Type B pancreatic cell (in vitro differentiated cells): ENCODE measurements at regions not wholly inside any gene's neighbourhood (a gene's known extent, or its start where the extent isn't known, plus 50 kb on each side); places are given as distances from the start of the nearest gene placed in this dataset.

Experiments used
- DNase-seq: peaks from one replicate; pipeline ENCODE4 v3.0.0; 2021; ENCODE audit warnings: mixed read lengths; ENCODE audit not compliant: unreplicated experiment; ENCODE audit errors: extremely low spot score
- H3K27ac Mint-ChIP-seq: 2 replicates; pipeline ENCODE4 v1.8.0; 2021; ENCODE audit warnings: mild to moderate bottlenecking, mixed read lengths
- H3K27me3 Mint-ChIP-seq: 2 replicates; pipeline ENCODE4 v1.8.0; 2021; ENCODE audit warnings: mixed read lengths
- H3K36me3 Mint-ChIP-seq: 2 replicates; pipeline ENCODE4 v1.8.0; 2021; ENCODE audit warnings: mixed read lengths
- H3K4me1 Mint-ChIP-seq: one replicate; pipeline ENCODE4 v1.8.0; 2021; ENCODE audit warnings: mixed read lengths; ENCODE audit not compliant: unreplicated experiment
- H3K4me3 Mint-ChIP-seq: 2 replicates; pipeline ENCODE4 v1.8.0; 2021; ENCODE audit warnings: mild to moderate bottlenecking, mixed read lengths
- H3K9me3 Mint-ChIP-seq: 2 replicates; pipeline ENCODE4 v1.8.0; 2021; ENCODE audit warnings: mixed read lengths
- CTCF ChIP-seq: fragments of 200-600 bp; sonication (generic); conservative IDR thresholded peaks from 2 replicates; pipeline ENCODE4 v1.5.0; 2021; ENCODE audit warnings: antibody characterized with exemption, mild to moderate bottlenecking

DNA sequence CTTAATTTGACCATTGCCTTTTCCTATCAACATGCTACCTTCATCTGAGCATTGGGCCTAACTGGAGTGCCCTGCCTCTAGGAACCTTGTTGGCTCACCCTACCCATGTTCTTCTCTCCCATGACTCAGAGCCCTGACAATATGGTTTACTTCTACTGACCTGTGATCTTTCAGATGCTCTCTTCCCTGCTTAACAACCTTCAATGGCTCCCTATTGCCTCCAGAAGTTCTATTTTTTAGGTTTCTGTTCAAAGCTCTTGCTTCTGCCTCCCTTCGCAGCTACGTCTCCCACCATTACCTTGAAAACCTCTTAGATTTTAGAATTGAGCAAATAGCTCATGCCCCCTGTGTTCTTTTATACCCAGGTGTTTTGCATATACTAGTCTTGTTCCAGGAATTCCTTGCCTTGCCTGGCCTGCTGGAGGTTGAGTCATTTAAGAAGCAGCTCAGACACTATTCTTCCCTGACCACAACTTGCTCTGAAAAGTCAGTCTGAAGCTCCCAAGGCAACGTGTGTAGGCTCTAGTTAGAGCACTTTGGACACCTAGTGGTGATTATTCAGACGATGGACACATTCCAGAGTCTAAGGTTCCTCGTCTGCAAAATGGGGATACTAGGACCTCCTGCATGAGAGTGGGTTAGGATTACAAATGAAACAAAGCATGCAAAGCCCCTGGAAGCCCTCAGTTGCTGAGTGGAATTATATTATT lies 64.4 kb upstream of the EMX2 start:
- Mint-ChIP-seq H3K36me3 (no peaks in the 10 kb centered on the region), H3K4me1 (no peaks in the 10 kb centered on the region), H3K9me3 (peaks cover 3% of the 10 kb centered on the region), H3K27ac (no peak overlapping the region), H3K27me3 (peaks cover 15% of the 10 kb centered on the region), H3K4me3 (no peak overlapping the region)
- TF ChIP-seq CTCF, result peak; percentile 46
- no peak for DNase-seq

DNA sequence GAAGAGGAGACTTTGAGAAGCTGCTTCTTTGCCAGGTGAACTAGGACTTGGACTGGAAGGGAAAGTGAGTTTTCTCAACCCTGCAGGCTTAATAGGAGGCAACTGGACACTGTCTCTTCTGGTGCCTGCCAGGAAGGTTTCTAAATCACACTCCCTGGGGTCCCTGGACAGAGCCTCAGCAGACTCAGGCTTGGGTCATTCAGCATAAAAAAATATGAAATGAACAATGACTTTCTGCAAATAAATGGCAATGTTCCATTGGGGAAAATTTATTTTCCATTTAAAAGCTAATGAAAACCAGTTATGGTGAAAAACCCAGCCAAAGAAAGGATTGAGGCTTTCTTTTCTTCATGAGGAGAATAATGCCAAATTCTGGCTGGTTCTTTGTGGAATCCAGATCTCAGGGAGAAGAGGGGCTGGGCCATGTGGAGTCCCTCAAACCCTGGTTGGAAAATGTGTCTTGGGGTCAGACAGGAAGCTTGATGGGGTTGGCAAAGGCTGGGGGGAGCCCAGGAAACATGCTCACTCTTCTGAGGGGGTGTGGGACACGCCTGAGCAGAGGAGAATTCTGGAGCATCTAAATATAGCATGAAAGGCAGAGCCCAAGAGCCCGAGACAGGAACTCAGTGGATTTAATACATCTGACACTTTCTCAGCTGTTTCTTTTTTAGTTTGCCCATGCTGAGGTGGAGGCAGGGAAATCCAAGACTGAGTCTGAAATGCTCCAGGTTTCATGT lies 65.2 kb upstream of the EMX2 start:
- TF ChIP-seq CTCF, result no peak
- H3K4me1 Mint-ChIP-seq, result no peaks in the 10 kb centered on the region
- peaks cover 3% of the 10 kb centered on the region for H3K9me3 Mint-ChIP-seq
- DNase-seq, result no peak
- no peak overlapping the region for H3K4me3 Mint-ChIP-seq
- H3K27me3 Mint-ChIP-seq, result peaks cover 17% of the 10 kb centered on the region
- H3K27ac Mint-ChIP-seq, result no peak overlapping the region
- H3K36me3 Mint-ChIP-seq, result no peaks in the 10 kb centered on the region

DNA sequence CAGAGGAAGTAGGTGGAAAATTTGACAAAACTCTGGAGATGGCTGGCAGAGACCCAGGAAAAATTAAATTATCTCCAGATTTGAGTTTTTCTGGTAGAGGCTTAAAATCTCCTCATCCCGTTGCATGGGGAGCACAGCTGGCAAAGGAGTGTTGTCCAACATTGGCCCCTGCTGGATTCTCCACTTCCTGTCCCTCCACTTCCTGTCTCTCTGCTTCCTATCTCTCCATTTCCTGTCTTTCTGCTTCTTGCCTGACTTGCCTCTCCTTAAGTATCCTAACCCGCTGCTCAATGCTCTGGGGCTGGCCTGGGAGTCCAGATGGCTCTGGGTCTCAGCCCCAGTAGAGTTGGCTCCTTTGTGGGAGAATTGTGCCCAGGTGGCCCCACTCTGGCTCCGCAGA lies 65.8 kb upstream of the EMX2 start:
- H3K27me3 Mint-ChIP-seq, result peaks cover 21% of the 10 kb centered on the region
- TF ChIP-seq CTCF, result no peak
- H3K27ac Mint-ChIP-seq, result no peak overlapping the region
- H3K36me3 Mint-ChIP-seq, result no peaks in the 10 kb centered on the region
- DNase-seq, result no peak
- no peak overlapping the region for H3K4me3 Mint-ChIP-seq
- peaks cover 3% of the 10 kb centered on the region for H3K9me3 Mint-ChIP-seq
- no peaks in the 10 kb centered on the region for H3K4me1 Mint-ChIP-seq

- no peak for TF ChIP-seq CTCF
- no peak for DNase-seq
- H3K4me3 Mint-ChIP-seq, result no peak overlapping the region
- H3K27ac Mint-ChIP-seq, result no peak overlapping the region
- H3K4me1 Mint-ChIP-seq, result no peaks in the 10 kb centered on the region
- peaks cover 24% of the 10 kb centered on the region for H3K27me3 Mint-ChIP-seq
- peaks cover 3% of the 10 kb centered on the region for H3K9me3 Mint-ChIP-seq
- H3K36me3 Mint-ChIP-seq, result no peaks in the 10 kb centered on the region
Measured at GRCh38 chr10:117476281-117476680, 66.3 kb upstream of the EMX2 start.

DNA sequence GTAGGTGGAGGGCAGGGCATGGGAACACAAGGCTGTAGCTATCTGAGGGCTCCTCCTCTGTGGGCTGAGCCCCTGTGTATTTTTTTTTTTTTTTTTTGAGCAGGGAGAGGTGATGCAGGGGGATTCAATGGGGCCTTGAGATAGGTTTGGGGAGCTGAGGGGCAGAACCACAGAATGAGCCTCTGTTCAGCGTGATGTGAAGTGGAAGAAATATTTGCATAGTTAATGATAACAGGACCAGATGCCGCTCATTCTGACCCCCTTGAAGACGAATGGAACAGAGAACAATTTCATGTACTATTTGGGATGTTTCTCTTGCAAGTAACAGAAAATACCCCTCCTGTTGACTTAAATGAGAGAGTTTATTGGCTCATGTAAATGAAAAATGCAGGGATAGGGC lies 69.7 kb upstream of the EMX2 start:
- Mint-ChIP-seq H3K9me3 (no peaks in the 10 kb centered on the region), H3K4me3 (no peak overlapping the region), H3K27ac (no peak overlapping the region), H3K36me3 (no peaks in the 10 kb centered on the region), H3K27me3 (peaks cover 21% of the 10 kb centered on the region), H3K4me1 (no peaks in the 10 kb centered on the region)
- DNase-seq, result no peak
- TF ChIP-seq CTCF, result no peak
